ENCODE measurements at regions not wholly inside any gene's neighbourhood (a gene's known extent, or its start where the extent isn't known, plus 50 kb on each side); places are given as distances from the start of the nearest gene placed in this dataset.

DNA sequence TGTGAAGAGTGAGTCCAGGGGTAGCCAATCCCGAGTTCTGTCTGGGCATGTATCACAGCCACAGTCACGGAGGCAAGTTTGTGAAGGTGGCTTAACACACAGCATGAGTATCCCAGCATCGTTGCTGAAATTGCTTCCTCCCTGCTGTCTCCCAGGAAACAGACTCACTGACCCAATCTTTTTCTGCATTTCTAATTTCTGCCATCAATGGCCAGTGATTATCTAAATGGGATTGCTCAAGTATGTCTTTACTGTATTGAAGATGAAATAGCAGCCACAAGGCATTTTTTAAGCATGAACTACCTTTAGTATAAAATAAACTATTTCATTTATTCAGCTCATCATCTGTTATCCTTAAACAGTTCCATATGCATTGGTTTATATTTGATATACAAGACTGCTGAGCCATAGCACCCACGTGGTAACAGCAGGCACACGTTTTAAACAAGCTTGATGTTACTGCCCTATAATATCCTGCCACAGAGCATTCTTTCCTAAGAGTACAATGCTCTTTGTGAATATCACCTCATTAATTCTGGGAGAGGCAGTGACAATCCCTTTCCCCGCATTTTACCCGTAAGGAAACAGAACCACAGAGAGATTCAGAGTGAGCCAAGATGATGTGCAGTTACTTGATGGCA, 276.6 kb upstream of the THBS1 start:
- TF ChIP-seq, protein P1, sequence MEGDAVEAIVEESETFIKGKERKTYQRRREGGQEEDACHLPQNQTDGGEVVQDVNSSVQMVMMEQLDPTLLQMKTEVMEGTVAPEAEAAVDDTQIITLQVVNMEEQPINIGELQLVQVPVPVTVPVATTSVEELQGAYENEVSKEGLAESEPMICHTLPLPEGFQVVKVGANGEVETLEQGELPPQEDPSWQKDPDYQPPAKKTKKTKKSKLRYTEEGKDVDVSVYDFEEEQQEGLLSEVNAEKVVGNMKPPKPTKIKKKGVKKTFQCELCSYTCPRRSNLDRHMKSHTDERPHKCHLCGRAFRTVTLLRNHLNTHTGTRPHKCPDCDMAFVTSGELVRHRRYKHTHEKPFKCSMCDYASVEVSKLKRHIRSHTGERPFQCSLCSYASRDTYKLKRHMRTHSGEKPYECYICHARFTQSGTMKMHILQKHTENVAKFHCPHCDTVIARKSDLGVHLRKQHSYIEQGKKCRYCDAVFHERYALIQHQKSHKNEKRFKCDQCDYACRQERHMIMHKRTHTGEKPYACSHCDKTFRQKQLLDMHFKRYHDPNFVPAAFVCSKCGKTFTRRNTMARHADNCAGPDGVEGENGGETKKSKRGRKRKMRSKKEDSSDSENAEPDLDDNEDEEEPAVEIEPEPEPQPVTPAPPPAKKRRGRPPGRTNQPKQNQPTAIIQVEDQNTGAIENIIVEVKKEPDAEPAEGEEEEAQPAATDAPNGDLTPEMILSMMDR (IDR thresholded peaks at IDR 0.05), result no peak

DNA sequence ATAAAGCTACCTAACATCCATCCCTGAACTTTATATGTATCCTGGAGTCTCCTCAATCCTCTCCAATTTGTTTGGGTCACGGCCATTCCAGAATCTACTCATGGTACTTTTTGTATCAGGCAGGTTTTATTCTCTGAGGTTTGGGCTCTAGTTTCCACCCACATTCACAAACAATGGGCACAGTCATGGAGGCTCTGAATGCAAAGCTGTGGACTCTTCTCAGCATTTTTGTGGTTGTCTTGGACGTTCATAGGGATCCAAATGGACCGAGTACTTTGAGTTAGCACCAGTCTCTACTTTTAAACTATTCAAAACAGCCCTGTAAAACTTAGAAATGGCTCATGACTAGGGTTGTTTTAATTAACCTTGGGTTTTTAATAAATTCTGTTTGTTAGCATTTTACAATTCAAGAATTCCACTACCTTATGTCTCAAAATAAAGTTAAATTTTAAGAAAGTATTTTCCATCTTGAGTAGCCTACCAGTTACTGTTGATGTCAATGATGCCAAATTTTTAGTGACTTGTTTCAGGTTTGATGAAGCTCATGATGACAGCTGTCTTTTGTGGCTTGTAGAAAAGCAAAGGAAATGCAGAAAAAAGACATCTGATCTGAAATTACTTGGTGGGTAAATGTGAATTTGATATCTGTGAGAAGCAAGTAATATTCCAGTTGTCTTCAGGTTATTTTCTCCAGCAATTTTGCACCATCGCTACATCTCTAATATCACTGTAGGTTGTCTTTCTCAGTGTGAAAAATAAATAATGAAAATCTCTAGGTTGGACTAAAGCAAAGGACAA, 275.7 kb upstream of the THBS1 start:
- TF ChIP-seq, protein P1 (IDR thresholded peaks at IDR 0.05), result no peak

DNA sequence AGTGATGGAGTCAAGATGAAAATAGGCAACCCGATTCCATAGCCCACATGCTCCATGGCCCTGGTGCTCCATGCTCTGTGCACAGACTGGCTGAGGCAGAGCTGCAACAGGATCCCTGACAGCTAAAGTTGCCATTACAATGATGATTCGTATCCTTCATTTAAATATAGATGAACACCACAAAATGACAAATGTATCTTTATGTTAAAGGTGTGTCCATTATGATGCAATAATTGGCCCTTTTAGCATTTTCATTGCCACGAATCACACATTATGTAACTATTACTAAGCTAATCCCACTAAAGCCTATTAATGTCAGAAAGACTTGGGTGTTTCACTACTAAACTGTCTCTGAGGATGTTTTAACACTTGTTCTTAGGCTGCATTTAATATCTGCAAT, 270.2 kb upstream of the THBS1 start:
- TF ChIP-seq, protein P1 (IDR thresholded peaks at IDR 0.05), result no peak

DNA sequence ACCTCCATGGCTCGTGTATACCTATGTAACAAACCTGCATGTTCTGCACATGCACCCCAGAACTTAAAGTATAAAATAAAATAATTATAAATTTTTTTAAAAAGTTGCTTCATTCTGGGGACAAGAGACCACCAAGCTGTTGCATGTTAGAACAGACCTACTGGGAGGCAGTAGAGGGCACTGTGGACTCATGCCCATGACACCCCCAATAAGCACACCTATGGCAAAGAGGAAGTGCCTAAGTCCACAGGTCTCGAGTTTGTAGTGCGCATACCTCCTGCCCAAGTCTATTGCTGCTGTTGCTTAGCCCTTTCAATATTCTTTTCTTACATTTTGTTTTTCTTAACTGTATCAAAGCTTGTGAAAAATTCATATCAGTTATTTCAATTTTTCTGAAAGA, 267.9 kb upstream of the THBS1 start:
- TF ChIP-seq, protein P1 (IDR thresholded peaks at IDR 0.05), result no peak

DNA sequence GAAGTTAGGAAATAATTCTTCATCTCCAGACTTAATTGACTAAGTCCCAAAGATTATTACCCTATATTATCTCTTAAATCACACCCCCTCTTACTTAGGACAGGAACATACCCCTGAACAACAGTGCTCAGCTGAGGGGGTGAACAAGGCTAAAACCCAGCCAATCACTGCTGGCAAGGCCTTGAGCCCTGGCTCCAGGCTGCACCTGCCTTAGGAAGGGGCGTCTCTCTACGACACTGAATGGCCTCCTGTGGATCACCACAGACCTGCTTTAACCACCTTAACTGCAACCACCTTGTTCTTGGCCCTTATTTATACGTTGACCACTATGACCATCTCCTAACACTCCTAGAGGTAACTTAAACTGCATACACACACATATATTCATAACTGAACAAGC, 267.4 kb upstream of the THBS1 start:
- TF ChIP-seq, protein P1 (IDR thresholded peaks at IDR 0.05), result no peak

DNA sequence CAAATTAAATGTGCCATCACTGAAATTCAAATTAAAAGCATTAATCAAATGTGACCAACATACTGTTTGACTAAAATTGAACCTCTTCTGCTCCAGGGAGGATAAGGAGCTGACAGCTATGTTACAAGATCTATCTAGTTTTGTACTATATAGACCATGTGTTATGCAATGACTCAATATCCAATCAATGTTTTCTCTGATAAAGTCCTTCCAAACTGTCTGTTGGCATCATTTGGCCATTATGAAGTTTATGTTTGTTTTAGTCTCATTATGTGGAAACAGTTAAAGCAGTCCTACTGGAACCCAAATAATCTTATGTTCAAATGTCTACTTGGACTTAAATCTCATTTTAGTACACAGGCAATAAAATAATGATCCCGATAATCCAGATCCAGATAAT, 267.0 kb upstream of the THBS1 start:
- TF ChIP-seq, protein P1 (IDR thresholded peaks at IDR 0.05), result no peak

DNA sequence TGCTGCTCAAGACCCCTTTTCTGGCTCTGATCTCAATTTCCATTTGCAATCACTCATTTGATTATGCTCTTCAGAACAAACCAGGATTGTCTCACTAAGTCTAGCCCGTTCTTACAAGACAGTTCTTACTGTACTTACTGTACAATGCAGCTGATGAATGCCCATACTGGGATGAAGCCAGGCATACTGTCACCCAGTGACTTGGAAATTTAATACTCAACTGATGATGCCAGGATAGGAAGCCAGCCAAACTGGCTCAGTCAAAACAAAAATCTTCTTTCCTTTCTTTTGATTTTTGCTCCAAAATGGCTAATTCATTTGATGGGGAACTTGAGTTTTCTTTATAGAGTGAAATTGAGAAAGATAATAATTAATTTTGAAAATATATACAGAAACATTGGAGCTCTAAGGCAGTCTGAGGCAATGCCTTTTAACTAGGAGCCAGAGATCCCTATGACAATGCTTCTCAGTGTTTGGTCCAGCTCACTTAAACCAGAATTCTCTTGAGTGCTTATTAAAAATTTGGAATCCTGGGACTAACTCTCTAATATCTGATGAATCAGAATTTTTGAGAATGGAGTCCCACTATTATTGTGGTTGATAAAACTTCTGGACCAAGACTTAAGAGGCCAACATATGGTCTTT, 265.6 kb upstream of the THBS1 start:
- TF ChIP-seq, protein P1 (IDR thresholded peaks at IDR 0.05), result no peak

Data from LNCAP (cell line).